Liver (tissue), 8 donors: ENCODE measurements at regions not wholly inside any gene's neighbourhood (a gene's known extent, or its start where the extent isn't known, plus 50 kb on each side); places are given as distances from the start of the nearest gene placed in this dataset.
A peak's percentile ranks its signal among the peaks of the same experiment; 100 is the strongest.

Experiments
- DNase-seq: peaks from one replicate; pipeline ENCODE4 v3.0.0-alpha.2; 2017; ENCODE audit warnings: low spot score
- H3K27ac ChIP-seq, 2 donors: one replicate each; pipeline ENCODE4 v1.7.0; 2013; ENCODE audit warnings: inconsistent platforms in 2 of 2, low read length in 2 of 2, control low read depth in 1 of 2, low read depth in 1 of 2, mild to moderate bottlenecking in 1 of 2
- H3K27me3 ChIP-seq, 4 donors: one replicate each; pipeline versions ENCODE4 v1.6.1 to v1.7.0; 2013; ENCODE audit warnings: low read length in 3 of 4, inconsistent platforms in 1 of 4, mild to moderate bottlenecking in 1 of 4, moderate library complexity in 1 of 4; ENCODE audit not compliant: control insufficient read depth in 4 of 4, insufficient read depth in 4 of 4
- H3K36me3 ChIP-seq, 4 donors: one replicate each; pipeline versions ENCODE4 v1.6.1 to v1.7.0; 2013; ENCODE audit warnings: low read length in 3 of 4, mild to moderate bottlenecking in 3 of 4, low read depth in 1 of 4, moderate library complexity in 1 of 4; ENCODE audit not compliant: control insufficient read depth in 4 of 4, insufficient read depth in 3 of 4
- H3K4me1 ChIP-seq, 4 donors: one replicate each; pipeline versions ENCODE4 v1.6.1 to v1.7.0; 2013; ENCODE audit warnings: low read length in 3 of 4, mild to moderate bottlenecking in 3 of 4, moderate library complexity in 1 of 4; ENCODE audit not compliant: control insufficient read depth in 4 of 4, insufficient read depth in 4 of 4
- H3K4me3 ChIP-seq, 3 donors: one replicate each; pipeline versions ENCODE4 v1.6.1 to v1.7.0; 2013; ENCODE audit warnings: low read length in 3 of 3, control low read depth in 1 of 3, low read depth in 1 of 3, mild to moderate bottlenecking in 1 of 3
- H3K9ac ChIP-seq, 2 donors: one replicate each; pipeline ENCODE4 v1.7.0; 2013; ENCODE audit warnings: low read length in 2 of 2, mild to moderate bottlenecking in 2 of 2, moderate library complexity in 2 of 2, control low read depth in 1 of 2, low read depth in 1 of 2
- H3K9me3 ChIP-seq, 4 donors: one replicate each; pipeline versions ENCODE4 v1.6.1 to v1.7.0; 2013; ENCODE audit warnings: low read length in 3 of 4; ENCODE audit not compliant: control insufficient read depth in 4 of 4
- EGR1 ChIP-seq, 2 donors: IDR thresholded peaks; 2 replicates each; pipeline ENCODE4 v1.6.1; 2016 to 2018; ENCODE audit warnings: antibody characterized with exemption in 2 of 2, low read depth in 2 of 2
- FOXA1 ChIP-seq: IDR thresholded peaks from 2 replicates; pipeline ENCODE4 v1.6.1; 2016; ENCODE audit warnings: antibody characterized with exemption
- NR2F2 ChIP-seq: IDR thresholded peaks from 2 replicates; pipeline ENCODE4 v1.6.1; 2016; ENCODE audit warnings: antibody characterized with exemption
- RAD21 ChIP-seq, 2 donors: IDR thresholded peaks; 2 replicates each; pipeline ENCODE4 v1.6.1; 2016; ENCODE audit warnings: antibody characterized with exemption in 2 of 2, mild to moderate bottlenecking in 2 of 2
- TAF1 ChIP-seq: conservative IDR thresholded peaks from 2 replicates; pipeline ENCODE4 v1.6.1; 2016; ENCODE audit warnings: antibody characterized with exemption, mild to moderate bottlenecking
- WGBS: extraction: QIAGEN DNeasy Blood & Tissue Kit; methylation state at CpG from one replicate; pipeline ENCODE4 v1.1.7; 2013; 5-methylcytosine and 5-hydroxymethylcytosine counted together
- TF ChIP-seq, protein P1 (sequence below): fragments of 150-350 bp; IDR thresholded peaks from 2 replicates; pipeline ENCODE4 v1.5.1; 2017; ENCODE audit warnings: improper control_type of control experiment, low read depth, low read length; ENCODE audit not compliant: missing input control
- TF ChIP-seq, protein P2 (sequence below): IDR thresholded peaks from 2 replicates; pipeline ENCODE4 v1.6.1; 2016; ENCODE audit warnings: antibody characterized with exemption
- TF ChIP-seq, protein P3 (sequence below): IDR thresholded peaks from 2 replicates; pipeline ENCODE4 v1.6.1; 2016; ENCODE audit warnings: antibody characterized with exemption, mild to moderate bottlenecking
- donor health status: healthy.
- donor health status: healthy.
- donor health status: healthy.
- donor health status: healthy.
- donor health status: healthy.

DNA sequence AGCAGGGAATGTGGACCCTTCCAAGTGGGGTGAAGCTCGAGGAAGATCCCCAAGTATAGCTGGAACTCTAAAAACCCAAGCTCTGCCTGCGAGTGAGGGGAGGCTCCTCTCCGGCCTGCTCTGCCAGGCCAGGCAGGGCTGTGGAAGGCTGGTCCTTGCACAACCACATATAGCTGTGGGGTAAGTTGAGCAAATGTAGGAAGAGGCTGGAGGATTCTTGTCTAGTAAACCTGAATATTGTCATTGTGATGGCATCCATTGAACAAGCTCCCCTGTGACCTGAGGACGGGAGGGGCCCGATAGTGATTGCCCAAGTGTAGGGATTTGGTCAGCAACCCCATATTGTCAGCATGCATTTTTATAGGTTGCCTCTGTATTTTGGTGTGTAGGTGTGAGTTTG is 103.0 kb downstream of the ACKR3 start:
- no peak overlapping the region for H3K9ac ChIP-seq
- no peak overlapping the region for H3K27ac ChIP-seq
- DNase-seq: no peak
- no peak for TF ChIP-seq FOXA1
- no peaks in the 10 kb centered on the region for H3K36me3 ChIP-seq
- H3K4me3 ChIP-seq: no peak overlapping the region
- H3K9me3 ChIP-seq: no peaks in the 10 kb centered on the region
- WGBS: 94% methylated on average over 5 of the region's 5 CpGs
- no peaks in the 10 kb centered on the region for H3K4me1 ChIP-seq
- H3K27me3 ChIP-seq: no peaks in the 10 kb centered on the region

DNA sequence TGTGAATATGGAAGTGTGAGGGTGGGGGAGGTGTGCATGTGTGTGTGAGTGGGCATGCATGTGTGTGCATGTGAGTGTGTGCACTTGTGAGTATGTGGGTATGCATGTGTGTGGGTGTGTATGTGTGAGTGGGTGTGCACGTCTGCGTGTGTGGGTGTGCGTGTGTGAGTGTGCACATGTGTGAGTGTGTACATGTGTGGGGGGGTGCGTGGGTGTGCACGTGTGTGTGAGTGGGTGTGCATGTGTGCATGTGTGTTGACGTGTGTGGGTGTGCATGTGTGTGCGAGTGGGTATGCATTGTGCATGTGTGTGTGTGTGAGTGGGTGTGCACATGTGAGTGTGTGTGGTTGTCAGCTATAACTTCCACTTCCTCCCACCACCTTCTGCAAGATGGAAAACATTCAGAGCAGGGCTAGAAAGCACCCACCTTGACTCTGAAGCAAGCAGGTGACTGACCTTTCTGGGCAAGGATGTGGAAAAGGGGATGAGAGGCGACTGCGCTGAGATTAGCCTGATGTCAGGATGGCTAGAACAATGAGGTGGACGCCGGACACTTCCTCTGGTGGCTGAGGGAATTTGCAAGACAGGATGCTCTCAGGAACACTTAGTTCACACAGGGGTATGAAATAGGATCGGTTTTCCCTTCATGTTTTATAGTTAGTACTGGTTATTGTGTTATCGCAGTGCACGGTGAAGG is 103.6 kb downstream of the ACKR3 start:
- no peaks in the 10 kb centered on the region for H3K27me3 ChIP-seq
- no peaks in the 10 kb centered on the region for H3K9me3 ChIP-seq
- TF ChIP-seq TAF1 (no peak), NR2F2 (peak; percentile 73), RAD21 (IDR thresholded peaks at IDR 0.05) (no peak)
- TF ChIP-seq, protein P1, sequence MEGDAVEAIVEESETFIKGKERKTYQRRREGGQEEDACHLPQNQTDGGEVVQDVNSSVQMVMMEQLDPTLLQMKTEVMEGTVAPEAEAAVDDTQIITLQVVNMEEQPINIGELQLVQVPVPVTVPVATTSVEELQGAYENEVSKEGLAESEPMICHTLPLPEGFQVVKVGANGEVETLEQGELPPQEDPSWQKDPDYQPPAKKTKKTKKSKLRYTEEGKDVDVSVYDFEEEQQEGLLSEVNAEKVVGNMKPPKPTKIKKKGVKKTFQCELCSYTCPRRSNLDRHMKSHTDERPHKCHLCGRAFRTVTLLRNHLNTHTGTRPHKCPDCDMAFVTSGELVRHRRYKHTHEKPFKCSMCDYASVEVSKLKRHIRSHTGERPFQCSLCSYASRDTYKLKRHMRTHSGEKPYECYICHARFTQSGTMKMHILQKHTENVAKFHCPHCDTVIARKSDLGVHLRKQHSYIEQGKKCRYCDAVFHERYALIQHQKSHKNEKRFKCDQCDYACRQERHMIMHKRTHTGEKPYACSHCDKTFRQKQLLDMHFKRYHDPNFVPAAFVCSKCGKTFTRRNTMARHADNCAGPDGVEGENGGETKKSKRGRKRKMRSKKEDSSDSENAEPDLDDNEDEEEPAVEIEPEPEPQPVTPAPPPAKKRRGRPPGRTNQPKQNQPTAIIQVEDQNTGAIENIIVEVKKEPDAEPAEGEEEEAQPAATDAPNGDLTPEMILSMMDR: no peak
- H3K4me1 ChIP-seq: no peaks in the 10 kb centered on the region
- H3K4me3 ChIP-seq: no peak overlapping the region
- no peak overlapping the region for H3K9ac ChIP-seq
- DNase-seq: peak; percentile 22
- H3K27ac ChIP-seq: no peak overlapping the region
- H3K36me3 ChIP-seq: no peaks in the 10 kb centered on the region
- WGBS: 90% methylated on average over 14 of the region's 14 CpGs

DNA sequence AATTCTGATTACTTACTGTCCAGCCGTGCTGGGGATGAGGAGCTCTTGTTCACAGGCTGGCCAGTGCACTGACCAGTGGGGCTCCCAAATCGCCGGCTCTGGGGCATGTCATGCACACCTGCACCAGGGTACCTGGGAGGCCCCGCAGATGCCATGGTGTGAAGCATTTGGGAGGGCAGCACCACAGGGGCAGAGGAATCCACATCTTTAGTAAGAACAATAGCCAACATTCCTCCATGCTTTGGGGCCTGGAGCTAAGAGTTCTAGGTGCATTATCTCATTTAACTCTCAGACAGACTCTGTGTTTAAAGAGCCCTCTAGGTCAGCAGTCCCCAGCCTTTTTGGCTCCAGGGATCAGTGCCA is 104.2 kb downstream of the ACKR3 start:
- WGBS: 94% methylated on average over 4 of the region's 4 CpGs
- Histone ChIP-seq H3K36me3 (no peaks in the 10 kb centered on the region), H3K4me1 (no peaks in the 10 kb centered on the region), H3K27me3 (no peaks in the 10 kb centered on the region), H3K4me3 (no peak overlapping the region), H3K9ac (no peak overlapping the region), H3K27ac (no peak overlapping the region), H3K9me3 (no peaks in the 10 kb centered on the region)
- DNase-seq: peak; percentile 20
- no peak for TF ChIP-seq RAD21 (IDR thresholded peaks at IDR 0.05)
- TF ChIP-seq, protein P2, sequence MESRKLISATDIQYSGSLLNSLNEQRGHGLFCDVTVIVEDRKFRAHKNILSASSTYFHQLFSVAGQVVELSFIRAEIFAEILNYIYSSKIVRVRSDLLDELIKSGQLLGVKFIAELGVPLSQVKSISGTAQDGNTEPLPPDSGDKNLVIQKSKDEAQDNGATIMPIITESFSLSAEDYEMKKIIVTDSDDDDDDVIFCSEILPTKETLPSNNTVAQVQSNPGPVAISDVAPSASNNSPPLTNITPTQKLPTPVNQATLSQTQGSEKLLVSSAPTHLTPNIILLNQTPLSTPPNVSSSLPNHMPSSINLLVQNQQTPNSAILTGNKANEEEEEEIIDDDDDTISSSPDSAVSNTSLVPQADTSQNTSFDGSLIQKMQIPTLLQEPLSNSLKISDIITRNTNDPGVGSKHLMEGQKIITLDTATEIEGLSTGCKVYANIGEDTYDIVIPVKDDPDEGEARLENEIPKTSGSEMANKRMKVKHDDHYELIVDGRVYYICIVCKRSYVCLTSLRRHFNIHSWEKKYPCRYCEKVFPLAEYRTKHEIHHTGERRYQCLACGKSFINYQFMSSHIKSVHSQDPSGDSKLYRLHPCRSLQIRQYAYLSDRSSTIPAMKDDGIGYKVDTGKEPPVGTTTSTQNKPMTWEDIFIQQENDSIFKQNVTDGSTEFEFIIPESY: no peak

DNA sequence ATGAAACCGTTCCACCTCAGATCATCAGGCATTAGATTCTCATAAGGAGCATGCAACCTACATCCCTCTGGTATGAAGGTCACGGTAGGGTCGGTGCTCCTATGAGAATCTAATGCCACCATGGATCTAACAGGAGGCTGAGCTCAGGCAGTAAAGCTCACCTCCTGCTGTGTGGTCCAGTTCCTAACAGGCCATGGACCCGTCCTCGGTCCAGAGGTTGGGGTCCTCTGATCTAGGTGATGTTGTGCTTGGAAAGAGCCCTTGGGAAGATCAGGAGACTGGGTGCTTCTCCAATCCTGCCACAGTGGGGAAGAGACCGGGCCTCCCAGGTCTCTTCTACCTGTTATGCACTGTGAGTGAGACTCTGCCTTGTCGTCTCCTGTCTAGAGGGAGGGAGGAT is 104.6 kb downstream of the ACKR3 start:
- Histone ChIP-seq H3K36me3 (no peaks in the 10 kb centered on the region), H3K9me3 (no peaks in the 10 kb centered on the region), H3K27ac (no peak overlapping the region), H3K9ac (no peak overlapping the region), H3K27me3 (no peaks in the 10 kb centered on the region), H3K4me3 (no peak overlapping the region), H3K4me1 (no peaks in the 10 kb centered on the region)
- 95% methylated on average over 7 of the region's 7 CpGs for WGBS
- no peak for DNase-seq
- no peak for TF ChIP-seq EGR1 (IDR thresholded peaks at IDR 0.05; ENCODE audit: low read depth in 2 of 2)
- TF ChIP-seq, protein P3, sequence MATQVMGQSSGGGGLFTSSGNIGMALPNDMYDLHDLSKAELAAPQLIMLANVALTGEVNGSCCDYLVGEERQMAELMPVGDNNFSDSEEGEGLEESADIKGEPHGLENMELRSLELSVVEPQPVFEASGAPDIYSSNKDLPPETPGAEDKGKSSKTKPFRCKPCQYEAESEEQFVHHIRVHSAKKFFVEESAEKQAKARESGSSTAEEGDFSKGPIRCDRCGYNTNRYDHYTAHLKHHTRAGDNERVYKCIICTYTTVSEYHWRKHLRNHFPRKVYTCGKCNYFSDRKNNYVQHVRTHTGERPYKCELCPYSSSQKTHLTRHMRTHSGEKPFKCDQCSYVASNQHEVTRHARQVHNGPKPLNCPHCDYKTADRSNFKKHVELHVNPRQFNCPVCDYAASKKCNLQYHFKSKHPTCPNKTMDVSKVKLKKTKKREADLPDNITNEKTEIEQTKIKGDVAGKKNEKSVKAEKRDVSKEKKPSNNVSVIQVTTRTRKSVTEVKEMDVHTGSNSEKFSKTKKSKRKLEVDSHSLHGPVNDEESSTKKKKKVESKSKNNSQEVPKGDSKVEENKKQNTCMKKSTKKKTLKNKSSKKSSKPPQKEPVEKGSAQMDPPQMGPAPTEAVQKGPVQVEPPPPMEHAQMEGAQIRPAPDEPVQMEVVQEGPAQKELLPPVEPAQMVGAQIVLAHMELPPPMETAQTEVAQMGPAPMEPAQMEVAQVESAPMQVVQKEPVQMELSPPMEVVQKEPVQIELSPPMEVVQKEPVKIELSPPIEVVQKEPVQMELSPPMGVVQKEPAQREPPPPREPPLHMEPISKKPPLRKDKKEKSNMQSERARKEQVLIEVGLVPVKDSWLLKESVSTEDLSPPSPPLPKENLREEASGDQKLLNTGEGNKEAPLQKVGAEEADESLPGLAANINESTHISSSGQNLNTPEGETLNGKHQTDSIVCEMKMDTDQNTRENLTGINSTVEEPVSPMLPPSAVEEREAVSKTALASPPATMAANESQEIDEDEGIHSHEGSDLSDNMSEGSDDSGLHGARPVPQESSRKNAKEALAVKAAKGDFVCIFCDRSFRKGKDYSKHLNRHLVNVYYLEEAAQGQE: no peak
